ENCODE measurements at regions not wholly inside any gene's neighbourhood (a gene's known extent, or its start where the extent isn't known, plus 50 kb on each side); places are given as distances from the start of the nearest gene placed in this dataset.

GRCh38 chr3:159898147-159898546, 90.5 kb upstream of the IL12A start:
- DNase-seq, result no peak
- intact Hi-C loops (cut with DNase I), result no loop called here
- Histone ChIP-seq H3K27me3 (no peaks in the 10 kb centered on the region), H3K4me3 (no peak overlapping the region), H3K36me3 (no peaks in the 10 kb centered on the region), H3K4me1 (no peaks in the 10 kb centered on the region), H3K9me3 (no peaks in the 10 kb centered on the region), H3K27ac (no peak overlapping the region)
- 92% methylated on average over 1 of the region's 2 CpGs for WGBS (ENCODE audit: insufficient coverage, low coverage, low lambda C conversion rate, missing lambda C conversion rate)
- no peak for ATAC-seq
- no peak for TF ChIP-seq POLR2A (IDR thresholded peaks at IDR 0.05)
- TF ChIP-seq, protein P1, sequence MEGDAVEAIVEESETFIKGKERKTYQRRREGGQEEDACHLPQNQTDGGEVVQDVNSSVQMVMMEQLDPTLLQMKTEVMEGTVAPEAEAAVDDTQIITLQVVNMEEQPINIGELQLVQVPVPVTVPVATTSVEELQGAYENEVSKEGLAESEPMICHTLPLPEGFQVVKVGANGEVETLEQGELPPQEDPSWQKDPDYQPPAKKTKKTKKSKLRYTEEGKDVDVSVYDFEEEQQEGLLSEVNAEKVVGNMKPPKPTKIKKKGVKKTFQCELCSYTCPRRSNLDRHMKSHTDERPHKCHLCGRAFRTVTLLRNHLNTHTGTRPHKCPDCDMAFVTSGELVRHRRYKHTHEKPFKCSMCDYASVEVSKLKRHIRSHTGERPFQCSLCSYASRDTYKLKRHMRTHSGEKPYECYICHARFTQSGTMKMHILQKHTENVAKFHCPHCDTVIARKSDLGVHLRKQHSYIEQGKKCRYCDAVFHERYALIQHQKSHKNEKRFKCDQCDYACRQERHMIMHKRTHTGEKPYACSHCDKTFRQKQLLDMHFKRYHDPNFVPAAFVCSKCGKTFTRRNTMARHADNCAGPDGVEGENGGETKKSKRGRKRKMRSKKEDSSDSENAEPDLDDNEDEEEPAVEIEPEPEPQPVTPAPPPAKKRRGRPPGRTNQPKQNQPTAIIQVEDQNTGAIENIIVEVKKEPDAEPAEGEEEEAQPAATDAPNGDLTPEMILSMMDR (IDR thresholded peaks at IDR 0.05), result no peak

GRCh38 chr3:159899166-159899565, 89.5 kb upstream of the IL12A start:
- Histone ChIP-seq H3K9me3 (no peaks in the 10 kb centered on the region), H3K27ac (no peak overlapping the region), H3K36me3 (no peaks in the 10 kb centered on the region), H3K4me1 (no peaks in the 10 kb centered on the region), H3K27me3 (no peaks in the 10 kb centered on the region), H3K4me3 (no peak overlapping the region)
- no peak for ATAC-seq
- intact Hi-C loops (cut with DNase I), result no loop called here
- no peak for DNase-seq
- no CpG with 5 or more reads among the region's 1 CpG for WGBS (ENCODE audit: insufficient coverage, low coverage, low lambda C conversion rate, missing lambda C conversion rate)
- TF ChIP-seq POLR2A (IDR thresholded peaks at IDR 0.05), result no peak
- TF ChIP-seq, protein P1 (IDR thresholded peaks at IDR 0.05), result no peak

DNA sequence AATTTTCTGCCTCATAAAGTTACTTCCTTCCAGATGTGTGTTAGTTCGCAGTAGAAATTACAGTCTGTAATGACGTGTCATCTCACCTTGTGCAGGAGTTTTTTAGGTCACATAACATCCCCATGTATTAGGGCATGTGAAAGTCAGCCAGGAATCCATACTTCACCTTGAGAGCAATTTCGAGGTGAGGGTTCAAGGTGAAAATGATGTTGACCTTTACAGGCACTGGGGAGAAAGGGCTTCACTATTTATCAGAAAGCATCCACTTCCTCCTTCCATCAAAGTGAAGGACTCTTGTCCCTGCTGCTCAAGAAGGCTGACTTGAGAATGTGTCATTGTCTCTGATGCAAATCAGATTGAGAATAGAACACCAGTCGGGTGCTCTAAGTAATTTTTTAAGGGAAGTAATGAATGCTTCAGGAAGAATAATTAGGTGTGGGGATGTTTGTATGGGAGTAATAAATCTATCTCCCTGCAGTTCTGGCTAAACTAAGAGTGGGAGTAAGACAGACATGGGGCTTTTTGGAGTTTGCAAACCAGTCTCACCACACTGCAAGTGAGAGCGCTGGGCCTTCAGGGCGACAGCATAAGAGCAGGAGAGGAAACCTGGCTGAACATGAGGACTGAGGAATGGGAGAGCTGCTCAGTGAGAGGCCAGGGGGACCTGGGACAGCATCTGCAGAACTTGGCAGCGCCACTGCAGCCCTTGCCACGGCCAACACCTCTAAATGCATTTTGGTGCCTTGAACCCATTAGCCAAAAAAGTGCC, 85.9 kb upstream of the IL12A start:
- TF ChIP-seq, protein P1 (IDR thresholded peaks at IDR 0.05), result no peak
- TF ChIP-seq POLR2A (IDR thresholded peaks at IDR 0.05), result no peak
- Histone ChIP-seq H3K36me3 (no peaks in the 10 kb centered on the region), H3K27ac (no peak overlapping the region), H3K27me3 (no peaks in the 10 kb centered on the region), H3K9me3 (no peaks in the 10 kb centered on the region), H3K4me1 (no peaks in the 10 kb centered on the region), H3K4me3 (no peak overlapping the region)
- no peak for ATAC-seq
- WGBS (ENCODE audit: insufficient coverage, low coverage, low lambda C conversion rate, missing lambda C conversion rate), result 70% methylated on average over 6 of the region's 8 CpGs
- intact Hi-C loops (cut with DNase I), result no loop called here
- no peak for DNase-seq

GRCh38 chr3:159904455-159904854, 84.2 kb upstream of the IL12A start:
- WGBS (ENCODE audit: insufficient coverage, low coverage, low lambda C conversion rate, missing lambda C conversion rate), result 56% methylated on average over 2 of the region's 2 CpGs
- ATAC-seq, result no peak

More at GRCh38 chr3:159904455-159904854, 84.2 kb upstream of the IL12A start:
- H3K27ac ChIP-seq, result no peak overlapping the region
- H3K9me3 ChIP-seq, result no peaks in the 10 kb centered on the region
- H3K4me3 ChIP-seq, result no peak overlapping the region
- no peaks in the 10 kb centered on the region for H3K27me3 ChIP-seq
- TF ChIP-seq, protein P1 (IDR thresholded peaks at IDR 0.05), result no peak
- no peak for TF ChIP-seq POLR2A (IDR thresholded peaks at IDR 0.05)
- intact Hi-C loops (cut with DNase I), result no loop called here
- no peaks in the 10 kb centered on the region for H3K4me1 ChIP-seq
- no peak for DNase-seq
- H3K36me3 ChIP-seq, result no peaks in the 10 kb centered on the region
